NCI-H146 (cell line): ENCODE measurements at regions not wholly inside any gene's neighbourhood (a gene's known extent, or its start where the extent isn't known, plus 50 kb on each side); places are given as distances from the start of the nearest gene placed in this dataset.
"Not testable (repeated sequence)": the region's sequence is repeated elsewhere in the genome, so short reads cannot be mapped to it uniquely, and the experiment has no call there.

Source experiments
- DNase-seq: peaks from one replicate; lab custom pipeline; 2025; lab: John Stamatoyannopoulos, UW

GRCh38 chr5:163569284-163569683 lies 63.9 kb downstream of the MAT2B start:
- DNase-seq = no peak

- DNase-seq = no peak
Measured at GRCh38 chr5:163571744-163572143, 66.3 kb downstream of the MAT2B start.

GRCh38 chr5:163574472-163575440 lies 69.3 kb downstream of the MAT2B start:
- DNase-seq = no peak

GRCh38 chr5:163578652-163579051 lies 73.2 kb downstream of the MAT2B start:
- no peak for DNase-seq

GRCh38 chr5:163579729-163580128 lies 74.3 kb downstream of the MAT2B start:
- DNase-seq = no peak

- DNase-seq = no peak
Measured at GRCh38 chr5:163580516-163580915, 75.1 kb downstream of the MAT2B start.

- not testable (repeated sequence) for DNase-seq
Measured at GRCh38 chr5:163583491-163584153, 78.2 kb downstream of the MAT2B start.

- no peak for DNase-seq
Measured at GRCh38 chr5:163585206-163585605, 79.8 kb downstream of the MAT2B start.

- DNase-seq = no peak
Measured at GRCh38 chr5:163586531-163586956, 81.1 kb downstream of the MAT2B start.

GRCh38 chr5:163594951-163595350 lies 89.5 kb downstream of the MAT2B start:
- no peak for DNase-seq

GRCh38 chr5:163595932-163596607 lies 90.7 kb downstream of the MAT2B start:
- no peak for DNase-seq

- DNase-seq = no peak
Measured at GRCh38 chr5:163596608-163597315, 91.3 kb downstream of the MAT2B start.

GRCh38 chr5:163604013-163604412 lies 98.6 kb downstream of the MAT2B start:
- DNase-seq = no peak

- no peak for DNase-seq
Measured at GRCh38 chr5:163607256-163607655, 101.8 kb downstream of the MAT2B start.

GRCh38 chr5:163608621-163609020 lies 103.2 kb downstream of the MAT2B start:
- DNase-seq = no peak

- DNase-seq = no peak
Measured at GRCh38 chr5:163609910-163610309, 104.5 kb downstream of the MAT2B start.

- no peak for DNase-seq
Measured at GRCh38 chr5:163612358-163613149, 107.1 kb downstream of the MAT2B start.

GRCh38 chr5:163613150-163613442 lies 107.7 kb downstream of the MAT2B start:
- no peak for DNase-seq

- no peak for DNase-seq
Measured at GRCh38 chr5:163614787-163615186, 109.4 kb downstream of the MAT2B start.

- no peak for DNase-seq
Measured at GRCh38 chr5:163619273-163619934, 114.0 kb downstream of the MAT2B start.

- no peak for DNase-seq
Measured at GRCh38 chr5:163619951-163620350, 114.5 kb downstream of the MAT2B start.
